GM12864 (cell line): ENCODE measurements at regions not wholly inside any gene's neighbourhood (a gene's known extent, or its start where the extent isn't known, plus 50 kb on each side); places are given as distances from the start of the nearest gene placed in this dataset.

Experiments
- DNase-seq: peaks from one replicate; pipeline ENCODE4 v3.0.0-alpha.2; 2011; ENCODE audit warnings: low read depth
- H3K4me3 ChIP-seq: 2 replicates; pipeline ENCODE4 v1.5.1; 2011; ENCODE audit warnings: mild to moderate bottlenecking, low read depth, low read length, control low read depth
- CTCF ChIP-seq: IDR thresholded peaks from 2 replicates; pipeline ENCODE4 v1.5.1; 2011; ENCODE audit warnings: low read depth, mild to moderate bottlenecking, moderate library complexity, low read length, control low read depth, inconsistent platforms; ENCODE audit errors: missing control alignments

GRCh38 chr2:34012715-34013302 lies 413.7 kb upstream of the FAM98A start:
- TF ChIP-seq CTCF: peak; percentile 76
- no peak overlapping the region for H3K4me3 ChIP-seq
- DNase-seq: peak; percentile 5

- no peak for DNase-seq
- no peak for TF ChIP-seq CTCF
- H3K4me3 ChIP-seq: no peak overlapping the region
These were observed 412.6 kb upstream of the FAM98A start for GRCh38 chr2:34011684-34012083.

GRCh38 chr2:34005901-34006300 lies 406.8 kb upstream of the FAM98A start:
- no peak for DNase-seq
- TF ChIP-seq CTCF: no peak
- H3K4me3 ChIP-seq: no peak overlapping the region

GRCh38 chr2:34004936-34005335 lies 405.8 kb upstream of the FAM98A start:
- no peak overlapping the region for H3K4me3 ChIP-seq
- no peak for DNase-seq
- no peak for TF ChIP-seq CTCF

- H3K4me3 ChIP-seq: no peak overlapping the region
- no peak for TF ChIP-seq CTCF
- no peak for DNase-seq
These were observed 404.7 kb upstream of the FAM98A start for GRCh38 chr2:34003795-34004194.

GRCh38 chr2:34001557-34001956 lies 402.5 kb upstream of the FAM98A start:
- no peak for TF ChIP-seq CTCF
- no peak for DNase-seq

GRCh38 chr2:33984131-33984530 lies 385.0 kb upstream of the FAM98A start:
- no peak for DNase-seq
- no peak overlapping the region for H3K4me3 ChIP-seq
- no peak for TF ChIP-seq CTCF

More at GRCh38 chr2:34001557-34001956, 402.5 kb upstream of the FAM98A start:
- no peak overlapping the region for H3K4me3 ChIP-seq
